ENCODE measurements at regions not wholly inside any gene's neighbourhood (a gene's known extent, or its start where the extent isn't known, plus 50 kb on each side); places are given as distances from the start of the nearest gene placed in this dataset.

GRCh38 chr3:86794361-86795065 is 196.4 kb downstream of the VGLL3 start:
- TF ChIP-seq EZH2 (IDR thresholded peaks at IDR 0.05; ENCODE audit: insufficient read depth, poor library complexity, severe bottlenecking) = no peak
- TF ChIP-seq EZH2phosphoT487 (IDR thresholded peaks at IDR 0.05; ENCODE audit: insufficient read depth, low read depth) = no peak
- peak overlapping the region; percentile 91 for H3K4me2 ChIP-seq (ENCODE audit: unreplicated experiment)
- peaks cover 27% of the 10 kb centered on the region for H3K4me1 ChIP-seq (ENCODE audit: insufficient read depth)
- 15 to 16% methylated on average over 3 of the region's 3 CpGs for WGBS, 2 experiments (ENCODE audit: low coverage in 1 of 2, low lambda C conversion rate in 2 of 2, missing lambda C conversion rate in 2 of 2)
- in situ Hi-C loops (cut with MboI) = loop anchor here (25.0 kb wide), 2 partner anchors 393 to 1243 kb away; no protein-coding TSS in a partner anchor
- H2AFZ ChIP-seq = peak overlapping the region; percentile 54
- H3K27me3 ChIP-seq (replicated peaks; ENCODE audit: insufficient read depth) = no peaks in the 10 kb centered on the region
- H3K4me3 ChIP-seq = peak overlapping the region; percentile 66
- H3F3A ChIP-seq (ENCODE audit: insufficient read depth) = peaks cover 20% of the 10 kb centered on the region
- H3K9me3 ChIP-seq (ENCODE audit: low read depth) = no peaks in the 10 kb centered on the region
- H3K9ac ChIP-seq = peak overlapping the region; percentile 75
- H3K79me2 ChIP-seq (ENCODE audit: insufficient read depth) = no peaks in the 10 kb centered on the region
- H3K27ac ChIP-seq = peak overlapping the region; percentile 80
- no peaks in the 10 kb centered on the region for H3K36me3 ChIP-seq (ENCODE audit: low read depth)
- H3K9me2 ChIP-seq (ENCODE audit: insufficient read depth) = no peaks in the 10 kb centered on the region
- DNase-seq = peak; percentile 41
- no peaks in the 10 kb centered on the region for H4K20me1 ChIP-seq (ENCODE audit: insufficient read depth)

- in situ Hi-C loops (cut with MboI) = loop anchor here (25.0 kb wide), 2 partner anchors 394 to 1244 kb away; no protein-coding TSS in a partner anchor
- DNase-seq = peak; percentile 94
- peak overlapping the region; percentile 66 for H3K4me3 ChIP-seq
- H2AFZ ChIP-seq = peak overlapping the region; percentile 22; the same call in 1 of the 2 replicates
- no peaks in the 10 kb centered on the region for H3K9me3 ChIP-seq (ENCODE audit: low read depth)
- no peaks in the 10 kb centered on the region for H3K36me3 ChIP-seq (ENCODE audit: low read depth)
- H4K20me1 ChIP-seq (ENCODE audit: insufficient read depth) = no peaks in the 10 kb centered on the region
- H3K79me2 ChIP-seq (ENCODE audit: insufficient read depth) = no peaks in the 10 kb centered on the region
- H3K9me2 ChIP-seq (ENCODE audit: insufficient read depth) = no peaks in the 10 kb centered on the region
- peak overlapping the region; percentile 80 for H3K27ac ChIP-seq
- H3F3A ChIP-seq (ENCODE audit: insufficient read depth) = peaks cover 20% of the 10 kb centered on the region
- peaks cover 27% of the 10 kb centered on the region for H3K4me1 ChIP-seq (ENCODE audit: insufficient read depth)
- H3K9ac ChIP-seq = peak overlapping the region; percentile 75
- TF ChIP-seq EZH2phosphoT487 (IDR thresholded peaks at IDR 0.05; ENCODE audit: insufficient read depth, low read depth) (no peak), EZH2 (IDR thresholded peaks at IDR 0.05; ENCODE audit: insufficient read depth, poor library complexity, severe bottlenecking) (no peak)
- WGBS, 2 experiments (ENCODE audit: low coverage in 1 of 2, low lambda C conversion rate in 2 of 2, missing lambda C conversion rate in 2 of 2) = 0 to 4% methylated on average over 1 of the region's 1 CpG
- H3K4me2 ChIP-seq (ENCODE audit: unreplicated experiment) = peak overlapping the region; percentile 91
- no peaks in the 10 kb centered on the region for H3K27me3 ChIP-seq (replicated peaks; ENCODE audit: insufficient read depth)
Observed at GRCh38 chr3:86793786-86794185, 197.2 kb downstream of the VGLL3 start.

- H3F3A ChIP-seq (ENCODE audit: insufficient read depth) = peaks cover 24% of the 10 kb centered on the region
- TF ChIP-seq EZH2phosphoT487 (IDR thresholded peaks at IDR 0.05; ENCODE audit: insufficient read depth, low read depth) = no peak
- TF ChIP-seq EZH2 (IDR thresholded peaks at IDR 0.05; ENCODE audit: insufficient read depth, poor library complexity, severe bottlenecking) = no peak
- H3K4me2 ChIP-seq (ENCODE audit: unreplicated experiment) = no peak overlapping the region
- in situ Hi-C loops (cut with MboI) = loop anchor here (25.0 kb wide), 2 partner anchors 395 to 1245 kb away; no protein-coding TSS in a partner anchor
- no peak overlapping the region for H3K4me3 ChIP-seq
- no peaks in the 10 kb centered on the region for H3K36me3 ChIP-seq (ENCODE audit: low read depth)
- H2AFZ ChIP-seq = no peak overlapping the region
- no peak for DNase-seq
- no peaks in the 10 kb centered on the region for H3K9me3 ChIP-seq (ENCODE audit: low read depth)
- H3K9me2 ChIP-seq (ENCODE audit: insufficient read depth) = no peaks in the 10 kb centered on the region
- H3K9ac ChIP-seq = no peak overlapping the region
- H3K27me3 ChIP-seq (replicated peaks; ENCODE audit: insufficient read depth) = no peaks in the 10 kb centered on the region
- H3K27ac ChIP-seq = no peak overlapping the region
- H3K79me2 ChIP-seq (ENCODE audit: insufficient read depth) = no peaks in the 10 kb centered on the region
- no peaks in the 10 kb centered on the region for H4K20me1 ChIP-seq (ENCODE audit: insufficient read depth)
- H3K4me1 ChIP-seq (ENCODE audit: insufficient read depth) = peaks cover 34% of the 10 kb centered on the region
Observed at GRCh38 chr3:86792316-86792715, 198.6 kb downstream of the VGLL3 start.

- Histone ChIP-seq H3K9me2 (ENCODE audit: insufficient read depth) (no peaks in the 10 kb centered on the region), H3K9me3 (ENCODE audit: low read depth) (no peaks in the 10 kb centered on the region), H3K4me3 (no peak overlapping the region), H3K36me3 (ENCODE audit: low read depth) (no peaks in the 10 kb centered on the region), H4K20me1 (ENCODE audit: insufficient read depth) (no peaks in the 10 kb centered on the region), H3F3A (ENCODE audit: insufficient read depth) (peaks cover 24% of the 10 kb centered on the region), H3K27me3 (replicated peaks; ENCODE audit: insufficient read depth) (no peaks in the 10 kb centered on the region), H3K4me1 (ENCODE audit: insufficient read depth) (peaks cover 42% of the 10 kb centered on the region), H3K9ac (no peak overlapping the region), H3K27ac (no peak overlapping the region), H3K4me2 (ENCODE audit: unreplicated experiment) (no peak overlapping the region), H3K79me2 (ENCODE audit: insufficient read depth) (peaks cover 3% of the 10 kb centered on the region; the same call in 1 of the 2 replicates), H2AFZ (no peak overlapping the region)
- 95 to 96% methylated on average over 4 of the region's 4 CpGs for WGBS, 2 experiments (ENCODE audit: low coverage in 1 of 2, low lambda C conversion rate in 2 of 2, missing lambda C conversion rate in 2 of 2)
- in situ Hi-C loops (cut with MboI) = loop anchor here (25.0 kb wide), 2 partner anchors 396 to 1246 kb away; no protein-coding TSS in a partner anchor
- TF ChIP-seq EZH2 (IDR thresholded peaks at IDR 0.05; ENCODE audit: insufficient read depth, poor library complexity, severe bottlenecking) = no peak
- no peak for DNase-seq
Observed at GRCh38 chr3:86790884-86791549, 199.9 kb downstream of the VGLL3 start.

All from GM23248 (cell line).